ENCODE measurements at regions not wholly inside any gene's neighbourhood (a gene's known extent, or its start where the extent isn't known, plus 50 kb on each side); places are given as distances from the start of the nearest gene placed in this dataset.

- TF ChIP-seq CTCF (IDR thresholded peaks at IDR 0.05) (no peak), POLR2A (IDR thresholded peaks at IDR 0.05) (no peak)
These were observed 350.4 kb downstream of the TMEM121 start for GRCh38 chr14:105876829-105877228.
